GM23338 (cell line): ENCODE measurements at regions not wholly inside any gene's neighbourhood (a gene's known extent, or its start where the extent isn't known, plus 50 kb on each side); places are given as distances from the start of the nearest gene placed in this dataset.

Source experiments
- ATAC-seq: fragments of 200-7000 bp; cut with Tn5 transposase; 3 replicates; pipeline ENCODE4 v1.9.1; 2020
- DNase-seq: peaks from one replicate; pipeline ENCODE4 v3.0.0-alpha.2; 2015; ENCODE audit warnings: low spot score
- H2AFZ ChIP-seq: fragments of 200-600 bp; sonication (generic); 2 replicates; pipeline ENCODE4 v1.8.0; 2016; ENCODE audit warnings: antibody characterized with exemption, mild to moderate bottlenecking, moderate library complexity
- H3F3A ChIP-seq: fragments of 200-600 bp; sonication (generic); replicated peaks from 2 replicates; pipeline ENCODE4 v1.8.0; 2017; ENCODE audit warnings: antibody characterized with exemption, mixed run types, low read depth
- H3K27ac ChIP-seq: fragments of 200-600 bp; sonication (generic); 2 replicates; pipeline ENCODE4 v1.6.1; 2016; ENCODE audit warnings: low read depth
- H3K27me3 ChIP-seq: fragments of 200-600 bp; sonication (generic); 2 replicates; pipeline ENCODE4 v1.8.0; 2016; ENCODE audit warnings: mild to moderate bottlenecking, mixed run types, moderate library complexity; ENCODE audit not compliant: insufficient read depth
- H3K36me3 ChIP-seq: fragments of 200-600 bp; sonication (generic); 2 replicates; pipeline ENCODE4 v1.8.0; 2016; ENCODE audit warnings: mild to moderate bottlenecking; ENCODE audit not compliant: insufficient read depth
- H3K4me1 ChIP-seq: fragments of 200-600 bp; sonication (generic); 2 replicates; pipeline ENCODE4 v1.8.0; 2016; ENCODE audit warnings: mild to moderate bottlenecking, moderate library complexity; ENCODE audit not compliant: insufficient read depth
- H3K4me2 ChIP-seq: fragments of 200-600 bp; sonication (generic); 2 replicates; pipeline ENCODE4 v1.7.1; 2017; ENCODE audit warnings: mixed run types
- H3K4me3 ChIP-seq: fragments of 200-600 bp; sonication (generic); 2 replicates; pipeline ENCODE4 v1.6.1; 2016; ENCODE audit warnings: mixed run types
- H3K79me2 ChIP-seq: fragments of 200-600 bp; sonication (generic); replicated peaks from 2 replicates; pipeline ENCODE4 v1.8.0; 2017; ENCODE audit warnings: mild to moderate bottlenecking; ENCODE audit not compliant: insufficient read depth
- H3K9me2 ChIP-seq: fragments of 200-600 bp; sonication (generic); 2 replicates; pipeline ENCODE4 v1.8.0; 2017; ENCODE audit not compliant: insufficient read depth
- H4K20me1 ChIP-seq: fragments of 200-600 bp; sonication (generic); replicated peaks from 2 replicates; pipeline ENCODE4 v1.8.0; 2017; ENCODE audit warnings: mild to moderate bottlenecking; ENCODE audit not compliant: insufficient read depth
- H3K27ac Mint-ChIP-seq: 2 replicates; pipeline ENCODE4 v1.8.0; 2020; ENCODE audit warnings: inconsistent platforms, mild to moderate bottlenecking, moderate library complexity, mixed read lengths
- H3K27me3 Mint-ChIP-seq: 3 replicates; pipeline ENCODE4 v1.8.0; 2022; ENCODE audit warnings: low read depth, mild to moderate bottlenecking, moderate library complexity, mixed read lengths, inconsistent platforms; ENCODE audit not compliant: insufficient read depth, poor library complexity
- H3K36me3 Mint-ChIP-seq: 3 replicates; pipeline ENCODE4 v1.8.0; 2021; ENCODE audit warnings: low read depth, mild to moderate bottlenecking, inconsistent platforms, moderate library complexity, mixed read lengths
- H3K4me1 Mint-ChIP-seq: 3 replicates; pipeline ENCODE4 v1.8.0; 2020; ENCODE audit warnings: mild to moderate bottlenecking, inconsistent platforms, mixed read lengths
- H3K4me3 Mint-ChIP-seq: 3 replicates; pipeline ENCODE4 v1.8.0; 2021; ENCODE audit warnings: moderate library complexity, mild to moderate bottlenecking, inconsistent platforms, mixed read lengths
- H3K9me3 Mint-ChIP-seq: 3 replicates; pipeline ENCODE4 v1.8.0; 2020; ENCODE audit warnings: moderate library complexity, mild to moderate bottlenecking, inconsistent platforms, mixed read lengths
- CTCF ChIP-seq, 2 experiments: fragments of 200-600 bp in 1 of 2; sonication (generic) in 1 of 2; conservative IDR thresholded peaks; 2 replicates each; pipeline versions ENCODE4 v1.5.1 to v1.6.1; 2016 to 2017; ENCODE audit warnings: antibody characterized with exemption in 2 of 2, low read depth in 2 of 2, mild to moderate bottlenecking in 2 of 2, moderate library complexity in 1 of 2
- EZH2 ChIP-seq: fragments of 200-600 bp; sonication (generic); IDR thresholded peaks from one replicate; pipeline ENCODE4 v1.8.0; 2017; ENCODE audit warnings: antibody characterized with exemption, mild to moderate bottlenecking, low read depth; ENCODE audit not compliant: unreplicated experiment
- NANOG ChIP-seq: IDR thresholded peaks from 2 replicates; pipeline ENCODE4 v1.6.1; 2016; ENCODE audit warnings: antibody characterized with exemption, borderline replicate concordance
- POLR2AphosphoS5 ChIP-seq: IDR thresholded peaks from 2 replicates; pipeline ENCODE4 v1.6.1; 2016; ENCODE audit warnings: antibody characterized with exemption, low read depth
- REST ChIP-seq: IDR thresholded peaks from one replicate; pipeline ENCODE4 v1.6.1; 2018; ENCODE audit warnings: antibody characterized with exemption; ENCODE audit not compliant: unreplicated experiment
- STAT1 ChIP-seq: IDR thresholded peaks from one replicate; pipeline ENCODE4 v1.6.1; 2016; ENCODE audit warnings: antibody characterized with exemption; ENCODE audit not compliant: unreplicated experiment
- ZNF114 ChIP-seq: fragments of 250-450 bp; sonication (Bioruptor Pico); IDR thresholded peaks from 2 replicates; pipeline ENCODE4 v1.5.0; 2020; ENCODE audit warnings: mild to moderate bottlenecking, moderate library complexity
- ZNF331 ChIP-seq: fragments of 250-450 bp; sonication (Bioruptor Pico); IDR thresholded peaks from 2 replicates; pipeline ENCODE4 v1.5.0; 2020; ENCODE audit warnings: low read depth, mild to moderate bottlenecking, moderate library complexity
- ZNF462 ChIP-seq: fragments of 250-450 bp; sonication (Bioruptor Pico); IDR thresholded peaks from 2 replicates; pipeline ENCODE4 v1.5.0; 2020; ENCODE audit warnings: mild to moderate bottlenecking, moderate library complexity

- Histone ChIP-seq H3K36me3 (no peaks in the 10 kb centered on the region), H3K27me3 (no peaks in the 10 kb centered on the region), H3F3A (no peaks in the 10 kb centered on the region), H3K4me1 (no peaks in the 10 kb centered on the region; the same call in 1 of the 2 replicates), H4K20me1 (no peaks in the 10 kb centered on the region), H2AFZ (no peak overlapping the region; the same call in 1 of the 2 replicates), H3K4me3 (no peak overlapping the region), H3K4me2 (no peak overlapping the region), H3K9me2 (no peaks in the 10 kb centered on the region), H3K27ac (no peak overlapping the region), H3K79me2 (no peaks in the 10 kb centered on the region)
- Mint-ChIP-seq H3K27me3 (peaks cover 6% of the 10 kb centered on the region), H3K4me3 (no peak overlapping the region), H3K9me3 (no peaks in the 10 kb centered on the region), H3K36me3 (no peaks in the 10 kb centered on the region), H3K4me1 (peaks cover 8% of the 10 kb centered on the region), H3K27ac (no peak overlapping the region)
- ATAC-seq = no peak
- TF ChIP-seq EZH2 (no peak), CTCF (conservative IDR thresholded peaks at IDR 0.05; ENCODE audit: low read depth in 2 of 2) (no peak), ZNF462 (CRISPR knock-in tag) (no peak), ZNF114 (CRISPR knock-in tag) (no peak), NANOG (no peak), POLR2AphosphoS5 (no peak), STAT1 (no peak), ZNF331 (CRISPR knock-in tag) (no peak), REST (no peak)
- DNase-seq = no peak
Measured at GRCh38 chr22:19638282-19639015, 75.9 kb upstream of the SEPTIN5 start.
